Liver (tissue), 8 donors: ENCODE measurements at regions not wholly inside any gene's neighbourhood (a gene's known extent, or its start where the extent isn't known, plus 50 kb on each side); places are given as distances from the start of the nearest gene placed in this dataset.

Source experiments
- DNase-seq: peaks from one replicate; pipeline ENCODE4 v3.0.0-alpha.2; 2017; ENCODE audit warnings: low spot score
- H3K27ac ChIP-seq, 2 donors: one replicate each; pipeline ENCODE4 v1.7.0; 2013; ENCODE audit warnings: inconsistent platforms in 2 of 2, low read length in 2 of 2, control low read depth in 1 of 2, low read depth in 1 of 2, mild to moderate bottlenecking in 1 of 2
- H3K27me3 ChIP-seq, 4 donors: one replicate each; pipeline versions ENCODE4 v1.6.1 to v1.7.0; 2013; ENCODE audit warnings: low read length in 3 of 4, inconsistent platforms in 1 of 4, mild to moderate bottlenecking in 1 of 4, moderate library complexity in 1 of 4; ENCODE audit not compliant: control insufficient read depth in 4 of 4, insufficient read depth in 4 of 4
- H3K36me3 ChIP-seq, 4 donors: one replicate each; pipeline versions ENCODE4 v1.6.1 to v1.7.0; 2013; ENCODE audit warnings: low read length in 3 of 4, mild to moderate bottlenecking in 3 of 4, low read depth in 1 of 4, moderate library complexity in 1 of 4; ENCODE audit not compliant: control insufficient read depth in 4 of 4, insufficient read depth in 3 of 4
- H3K4me1 ChIP-seq, 4 donors: one replicate each; pipeline versions ENCODE4 v1.6.1 to v1.7.0; 2013; ENCODE audit warnings: low read length in 3 of 4, mild to moderate bottlenecking in 3 of 4, moderate library complexity in 1 of 4; ENCODE audit not compliant: control insufficient read depth in 4 of 4, insufficient read depth in 4 of 4
- H3K4me3 ChIP-seq, 3 donors: one replicate each; pipeline versions ENCODE4 v1.6.1 to v1.7.0; 2013; ENCODE audit warnings: low read length in 3 of 3, control low read depth in 1 of 3, low read depth in 1 of 3, mild to moderate bottlenecking in 1 of 3
- H3K9ac ChIP-seq, 2 donors: one replicate each; pipeline ENCODE4 v1.7.0; 2013; ENCODE audit warnings: low read length in 2 of 2, mild to moderate bottlenecking in 2 of 2, moderate library complexity in 2 of 2, control low read depth in 1 of 2, low read depth in 1 of 2
- H3K9me3 ChIP-seq, 4 donors: one replicate each; pipeline versions ENCODE4 v1.6.1 to v1.7.0; 2013; ENCODE audit warnings: low read length in 3 of 4; ENCODE audit not compliant: control insufficient read depth in 4 of 4
- ATF3 ChIP-seq: IDR thresholded peaks from 2 replicates; pipeline ENCODE4 v1.6.1; 2016; ENCODE audit warnings: antibody characterized with exemption
- CTCF ChIP-seq: fragments of 150-350 bp; IDR thresholded peaks from 2 replicates; pipeline ENCODE4 v1.5.1; 2017; ENCODE audit warnings: improper control_type of control experiment, low read depth, low read length; ENCODE audit not compliant: missing input control
- EGR1 ChIP-seq, 2 donors: IDR thresholded peaks; 2 replicates each; pipeline ENCODE4 v1.6.1; 2016 to 2018; ENCODE audit warnings: antibody characterized with exemption in 2 of 2, low read depth in 2 of 2
- FOXA1 ChIP-seq: IDR thresholded peaks from 2 replicates; pipeline ENCODE4 v1.6.1; 2016; ENCODE audit warnings: antibody characterized with exemption
- FOXA2 ChIP-seq: IDR thresholded peaks from 2 replicates; pipeline ENCODE4 v1.6.1; 2016; ENCODE audit warnings: antibody characterized with exemption
- GABPA ChIP-seq, 2 donors: IDR thresholded peaks in 1 of 2; conservative IDR thresholded peaks in 1 of 2; 2 replicates each; pipeline ENCODE4 v1.6.1; 2016; ENCODE audit warnings: antibody characterized with exemption in 2 of 2, mild to moderate bottlenecking in 1 of 2, moderate library complexity in 1 of 2
- HNF4A ChIP-seq, 2 donors: conservative IDR thresholded peaks; 2 replicates each; pipeline ENCODE4 v1.6.1; 2016; ENCODE audit warnings: antibody characterized with exemption in 2 of 2, mild to moderate bottlenecking in 2 of 2
- HNF4G ChIP-seq: IDR thresholded peaks from 2 replicates; pipeline ENCODE4 v1.6.1; 2016; ENCODE audit warnings: antibody characterized with exemption
- JUND ChIP-seq, 2 donors: IDR thresholded peaks; 2 replicates each; pipeline ENCODE4 v1.6.1; 2016; ENCODE audit warnings: antibody characterized with exemption in 2 of 2
- MAX ChIP-seq: IDR thresholded peaks from 2 replicates; pipeline ENCODE4 v1.6.1; 2016; ENCODE audit warnings: antibody characterized with exemption
- NR2F2 ChIP-seq: IDR thresholded peaks from 2 replicates; pipeline ENCODE4 v1.6.1; 2016; ENCODE audit warnings: antibody characterized with exemption
- RAD21 ChIP-seq, 2 donors: IDR thresholded peaks; 2 replicates each; pipeline ENCODE4 v1.6.1; 2016; ENCODE audit warnings: antibody characterized with exemption in 2 of 2, mild to moderate bottlenecking in 2 of 2
- REST ChIP-seq: IDR thresholded peaks from 2 replicates; pipeline ENCODE4 v1.6.1; 2016; ENCODE audit warnings: antibody characterized with exemption, mild to moderate bottlenecking
- RXRA ChIP-seq, 2 donors: IDR thresholded peaks; 2 replicates each; pipeline ENCODE4 v1.6.1; 2017 to 2018; ENCODE audit warnings: antibody characterized with exemption in 2 of 2, mild to moderate bottlenecking in 1 of 2
- SP1 ChIP-seq: IDR thresholded peaks from 2 replicates; pipeline ENCODE4 v1.6.1; 2018; ENCODE audit warnings: antibody characterized with exemption, mild to moderate bottlenecking
- TAF1 ChIP-seq: conservative IDR thresholded peaks from 2 replicates; pipeline ENCODE4 v1.6.1; 2016; ENCODE audit warnings: antibody characterized with exemption, mild to moderate bottlenecking
- ZBTB33 ChIP-seq: IDR thresholded peaks from 2 replicates; pipeline ENCODE4 v1.6.1; 2016; ENCODE audit warnings: antibody characterized with exemption
- WGBS: extraction: QIAGEN DNeasy Blood & Tissue Kit; methylation state at CpG from one replicate; pipeline ENCODE4 v1.1.7; 2013; 5-methylcytosine and 5-hydroxymethylcytosine counted together
- donor health status: healthy.
- donor health status: healthy.
- donor health status: healthy.
- donor health status: healthy.
- donor health status: healthy.

- WGBS = 76% methylated on average over 5 of the region's 5 CpGs
- no peaks in the 10 kb centered on the region for H3K9me3 ChIP-seq
- no peak overlapping the region for H3K4me3 ChIP-seq
- H3K9ac ChIP-seq = no peak overlapping the region
- H3K27me3 ChIP-seq = no peaks in the 10 kb centered on the region
- H3K4me1 ChIP-seq = no peaks in the 10 kb centered on the region
- TF ChIP-seq NR2F2 (no peak), HNF4A (conservative IDR thresholded peaks at IDR 0.05) (no peak), SP1 (no peak), CTCF (no peak), ZBTB33 (no peak), HNF4G (no peak), TAF1 (no peak), RAD21 (IDR thresholded peaks at IDR 0.05) (no peak), ATF3 (no peak), RXRA (IDR thresholded peaks at IDR 0.05) (no peak), EGR1 (IDR thresholded peaks at IDR 0.05; ENCODE audit: low read depth in 2 of 2) (no peak), FOXA1 (no peak), JUND (IDR thresholded peaks at IDR 0.05) (no peak), REST (no peak), GABPA (IDR thresholded peaks at IDR 0.05 in 1 of 2, conservative IDR thresholded peaks at IDR 0.05 in 1 of 2) (no peak)
- no peak overlapping the region for H3K27ac ChIP-seq
- DNase-seq = no peak
- H3K36me3 ChIP-seq = no peaks in the 10 kb centered on the region
Observed at GRCh38 chr1:14298806-14299205, 299.7 kb upstream of the KAZN start.

- Histone ChIP-seq H3K27ac (no peak overlapping the region), H3K4me3 (no peak overlapping the region), H3K4me1 (no peaks in the 10 kb centered on the region), H3K9me3 (peaks cover 0 to 3% (median 0%) of the 10 kb centered on the region in 4 donors), H3K27me3 (no peaks in the 10 kb centered on the region), H3K9ac (no peak overlapping the region), H3K36me3 (no peaks in the 10 kb centered on the region)
- TF ChIP-seq EGR1 (IDR thresholded peaks at IDR 0.05; ENCODE audit: low read depth in 2 of 2) = no peak
- no peak for TF ChIP-seq FOXA2
- no peak for TF ChIP-seq ZBTB33
- TF ChIP-seq SP1 = no peak
- TF ChIP-seq TAF1 = no peak
- no peak for TF ChIP-seq FOXA1
- TF ChIP-seq REST = no peak
- TF ChIP-seq RAD21 (IDR thresholded peaks at IDR 0.05) = no peak
- TF ChIP-seq NR2F2 = no peak
- TF ChIP-seq RXRA (IDR thresholded peaks at IDR 0.05) = no peak
- no peak for TF ChIP-seq MAX
- no peak for DNase-seq
- 74% methylated on average over 9 of the region's 9 CpGs for WGBS
Observed at GRCh38 chr1:14300991-14301703, 297.3 kb upstream of the KAZN start.
